ENCODE measurements at regions not wholly inside any gene's neighbourhood (a gene's known extent, or its start where the extent isn't known, plus 50 kb on each side); places are given as distances from the start of the nearest gene placed in this dataset.
"Not testable (repeated sequence)": the region's sequence is repeated elsewhere in the genome, so short reads cannot be mapped to it uniquely, and the experiment has no call there.

DNA sequence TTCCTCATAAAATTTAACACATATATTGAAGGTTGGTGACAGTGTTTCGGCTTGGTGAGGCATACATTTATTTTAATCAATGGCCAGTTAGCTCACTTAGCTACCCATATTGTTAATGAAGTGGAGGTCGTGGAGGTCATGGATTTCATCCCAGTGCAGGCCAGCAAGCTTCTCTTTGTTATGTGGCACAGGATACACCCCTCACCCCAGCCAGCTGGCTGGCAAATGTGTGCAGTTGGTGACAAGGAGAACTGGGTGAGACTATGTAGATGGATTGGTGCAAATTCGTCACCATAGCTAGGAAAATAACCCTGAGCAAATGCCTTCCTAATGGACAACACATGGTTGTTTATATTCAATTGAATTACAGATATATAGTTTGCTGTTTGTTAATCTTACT, 50.5 kb upstream of the FOXP2 start:
- no peak for DNase-seq

DNA sequence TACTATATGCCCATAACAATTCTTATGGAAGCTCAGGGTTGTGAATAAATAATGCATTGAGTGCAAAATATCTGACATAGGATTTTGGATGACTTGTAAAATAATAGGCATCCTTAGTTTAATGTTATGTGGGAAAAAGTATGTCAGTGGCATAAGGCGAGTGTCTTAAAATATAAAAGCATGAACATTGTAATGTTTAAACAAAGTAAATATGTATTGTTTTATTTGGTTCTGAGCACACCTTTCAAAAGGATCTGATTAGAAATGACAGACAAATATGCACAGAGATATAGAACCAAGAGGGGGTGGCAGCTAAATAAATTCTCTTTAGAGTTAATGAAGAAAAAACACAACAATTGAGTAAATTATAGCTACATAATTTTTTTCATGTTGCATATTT, 51.3 kb upstream of the FOXP2 start:
- no peak for DNase-seq

DNA sequence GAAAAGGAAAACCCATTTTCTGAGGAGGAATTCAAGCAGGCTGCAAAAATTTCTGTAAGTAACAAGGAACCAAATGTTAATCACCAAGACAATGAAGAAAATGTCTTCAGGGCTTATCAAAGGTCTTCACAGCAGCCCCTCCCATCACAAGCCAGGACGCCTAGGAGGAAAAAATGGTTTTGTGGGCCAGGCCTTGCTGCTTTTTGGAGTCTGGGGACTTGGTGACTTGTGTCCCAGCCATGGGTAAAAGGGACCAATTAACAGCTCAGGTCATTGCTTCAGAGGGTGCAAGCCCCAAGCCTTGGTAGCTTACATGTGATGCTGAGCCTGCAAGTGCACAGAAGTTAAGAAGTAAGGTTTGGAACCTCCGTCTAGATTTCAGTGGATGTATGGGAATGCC, 55.7 kb upstream of the FOXP2 start:
- DNase-seq: no peak

DNA sequence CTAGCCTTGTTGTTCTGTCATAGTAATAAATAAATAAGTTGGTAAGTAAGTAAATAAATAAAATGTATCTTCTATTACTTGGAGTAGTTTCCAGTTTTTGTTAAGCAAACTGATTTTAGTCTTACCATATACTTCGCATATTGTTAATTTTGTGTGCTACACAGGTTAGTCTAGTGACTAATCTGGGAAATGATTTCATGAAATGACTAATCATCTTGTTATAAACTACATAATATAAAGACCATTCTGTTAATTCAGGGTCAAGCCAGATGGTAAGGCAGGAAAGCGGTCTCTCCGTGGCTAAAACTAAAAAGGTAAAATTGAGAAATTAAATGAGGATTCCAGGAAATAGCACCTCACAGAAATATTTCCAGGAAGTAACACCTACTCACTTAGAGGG, 58.5 kb upstream of the FOXP2 start:
- DNase-seq: no peak

DNA sequence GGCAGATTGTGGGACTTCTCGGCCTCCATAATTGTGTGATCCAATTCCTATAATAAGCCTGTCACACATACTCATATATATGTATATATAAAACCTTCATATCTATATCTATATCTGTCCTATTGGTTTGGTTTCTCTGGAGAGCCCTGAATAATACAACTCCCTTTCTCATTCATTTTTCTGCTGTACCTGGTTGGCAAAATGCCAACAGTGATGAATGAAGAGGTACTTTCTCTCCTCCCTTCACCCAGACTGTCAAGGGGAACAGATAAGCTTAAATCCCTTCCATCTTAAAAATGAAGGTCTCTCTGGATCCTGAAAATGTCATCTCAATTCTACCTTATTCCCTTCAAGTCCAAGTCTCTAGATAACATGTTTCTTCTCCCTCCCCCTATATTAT, 60.3 kb upstream of the FOXP2 start:
- DNase-seq: no peak

DNA sequence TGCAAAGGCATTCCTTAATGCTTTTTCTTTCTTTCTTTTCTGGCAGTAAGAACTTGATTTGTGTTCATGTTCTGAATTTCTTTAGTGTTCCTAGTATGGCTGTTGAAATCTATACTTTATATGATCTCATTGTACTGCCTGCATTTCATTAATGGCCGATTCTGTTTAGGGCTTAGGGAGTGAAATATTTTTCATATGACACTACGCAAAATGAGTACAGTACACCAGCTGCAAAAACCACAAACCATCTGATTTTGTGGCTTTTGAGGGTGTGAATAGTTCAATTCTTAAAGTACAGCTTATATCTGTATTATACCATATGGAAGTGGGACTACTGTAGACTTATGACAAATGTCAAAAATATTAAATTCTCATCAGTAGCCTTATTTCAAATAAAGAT, 69.1 kb upstream of the FOXP2 start:
- DNase-seq: peak; percentile 3

DNA sequence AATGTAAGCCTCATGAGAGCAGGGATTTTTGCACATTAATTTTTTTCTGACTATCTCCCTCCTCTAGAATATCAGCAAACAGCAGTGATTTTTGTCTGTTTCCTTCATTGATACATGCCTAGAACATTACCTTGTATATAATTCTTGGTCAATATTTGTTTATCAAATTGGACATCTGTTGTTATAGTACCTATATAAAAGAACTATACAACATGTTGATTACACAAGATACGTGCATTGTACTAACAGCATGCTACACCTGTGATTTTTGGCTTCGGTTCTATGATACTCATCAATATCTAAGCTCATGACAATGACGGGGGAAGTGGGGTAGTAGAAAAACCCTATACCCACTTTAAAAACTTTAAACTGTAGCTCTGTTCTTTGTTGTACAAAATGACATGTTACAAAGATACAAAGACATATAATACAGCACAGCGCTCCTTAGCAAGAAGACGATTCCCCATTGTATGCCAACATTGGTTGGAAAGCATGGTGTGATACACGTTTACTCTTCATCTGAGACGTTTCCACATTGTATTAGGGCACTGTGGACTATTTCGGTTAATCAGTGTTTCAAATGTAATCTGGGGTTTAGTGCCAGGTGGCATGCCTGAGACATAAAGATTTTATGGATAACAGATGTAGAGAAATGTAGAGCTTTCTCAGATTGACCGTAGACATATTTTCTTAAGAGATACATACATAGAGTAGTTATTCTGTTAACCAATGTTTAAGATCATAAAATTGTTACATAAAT, 70.5 kb upstream of the FOXP2 start:
- no peak for DNase-seq

DNA sequence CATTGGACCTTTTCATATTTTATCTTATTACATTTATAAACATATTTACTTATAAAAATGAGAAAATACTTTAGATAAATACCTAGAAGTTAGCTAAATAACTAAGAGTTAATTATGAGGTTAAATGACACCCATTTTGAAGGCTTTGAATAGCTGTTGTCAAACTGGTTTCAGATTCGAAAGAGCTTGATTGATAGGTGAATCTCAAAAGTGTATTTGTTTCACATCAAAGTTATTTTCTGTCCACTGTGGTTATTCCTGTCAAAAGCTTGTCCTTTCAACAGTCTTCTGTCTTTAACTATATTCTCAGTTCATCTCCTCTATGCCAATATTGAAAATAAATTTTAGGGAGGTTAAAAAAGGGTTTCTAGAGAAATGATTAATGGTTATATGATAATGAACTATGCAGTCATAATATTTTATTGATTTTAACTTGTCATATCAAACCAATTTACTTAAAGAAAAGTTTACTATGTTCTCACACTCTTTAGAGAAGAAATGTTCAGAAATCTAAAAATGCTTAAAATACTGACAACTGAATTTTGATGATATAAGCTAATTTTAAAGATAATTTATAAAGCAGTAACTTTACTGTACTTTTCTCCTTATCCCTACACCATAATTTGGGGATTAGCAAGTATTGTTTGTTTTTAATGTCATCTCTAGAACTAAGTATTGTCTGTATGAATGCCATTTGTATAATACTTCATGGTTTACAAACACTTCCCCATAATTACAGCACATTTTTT, 72.0 kb upstream of the FOXP2 start:
- no peak for DNase-seq

DNA sequence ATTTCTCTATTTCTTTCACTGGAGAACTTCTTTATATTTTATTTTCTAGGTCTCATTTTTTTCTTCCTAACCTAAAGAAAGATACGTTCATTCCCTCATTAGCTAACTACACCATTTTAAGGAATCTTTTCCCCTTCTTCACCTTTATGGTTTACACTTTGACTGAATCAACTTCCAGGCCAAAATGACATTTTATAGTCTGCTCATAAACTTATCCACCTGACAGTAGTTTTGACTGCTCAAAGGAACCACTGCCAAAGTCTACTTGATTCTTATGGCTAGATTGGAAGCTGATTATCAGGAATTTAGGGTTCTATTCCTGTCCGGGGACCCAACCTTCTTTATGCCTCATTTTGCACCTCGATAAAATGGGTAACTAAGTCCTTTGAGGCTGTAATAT, 73.0 kb upstream of the FOXP2 start:
- DNase-seq: no peak

DNA sequence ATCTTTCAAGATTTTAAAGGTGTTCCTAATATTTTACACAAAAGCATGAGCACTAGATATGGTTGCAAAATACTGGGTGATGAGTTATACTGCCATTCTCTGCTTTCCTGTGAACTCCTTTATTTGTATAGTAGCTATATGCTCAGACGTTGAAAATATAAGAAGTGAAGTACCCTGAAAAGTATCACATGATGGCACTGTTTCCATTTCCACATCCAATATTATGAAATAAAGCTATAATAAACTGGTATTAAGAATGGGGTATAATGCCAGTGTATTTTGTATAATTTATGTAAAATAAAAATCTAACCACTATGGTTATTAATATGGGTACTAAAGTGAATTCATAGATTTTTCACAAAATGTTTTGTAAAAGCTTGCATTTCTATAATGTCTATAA, 79.6 kb upstream of the FOXP2 start:
- DNase-seq: no peak

DNA sequence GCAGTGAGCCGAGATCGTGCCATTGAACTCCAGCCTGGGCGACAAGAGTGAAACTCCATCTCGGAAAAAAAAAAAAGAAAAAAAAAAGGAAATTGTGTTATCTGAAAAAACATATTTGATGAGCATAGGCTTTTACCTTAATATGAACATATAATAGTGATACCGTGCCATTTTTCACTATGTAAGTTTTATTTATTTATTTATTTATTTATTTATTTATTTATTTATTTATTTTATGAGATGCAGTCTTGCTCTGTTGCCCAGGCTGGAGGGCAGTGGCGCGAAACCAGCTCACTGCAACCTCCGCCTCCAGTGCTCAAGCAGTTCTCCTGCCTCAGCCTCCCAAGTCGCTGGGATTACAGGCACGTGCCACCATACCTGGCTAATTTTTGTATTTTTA, 85.2 kb upstream of the FOXP2 start:
- DNase-seq: not testable (repeated sequence)

DNA sequence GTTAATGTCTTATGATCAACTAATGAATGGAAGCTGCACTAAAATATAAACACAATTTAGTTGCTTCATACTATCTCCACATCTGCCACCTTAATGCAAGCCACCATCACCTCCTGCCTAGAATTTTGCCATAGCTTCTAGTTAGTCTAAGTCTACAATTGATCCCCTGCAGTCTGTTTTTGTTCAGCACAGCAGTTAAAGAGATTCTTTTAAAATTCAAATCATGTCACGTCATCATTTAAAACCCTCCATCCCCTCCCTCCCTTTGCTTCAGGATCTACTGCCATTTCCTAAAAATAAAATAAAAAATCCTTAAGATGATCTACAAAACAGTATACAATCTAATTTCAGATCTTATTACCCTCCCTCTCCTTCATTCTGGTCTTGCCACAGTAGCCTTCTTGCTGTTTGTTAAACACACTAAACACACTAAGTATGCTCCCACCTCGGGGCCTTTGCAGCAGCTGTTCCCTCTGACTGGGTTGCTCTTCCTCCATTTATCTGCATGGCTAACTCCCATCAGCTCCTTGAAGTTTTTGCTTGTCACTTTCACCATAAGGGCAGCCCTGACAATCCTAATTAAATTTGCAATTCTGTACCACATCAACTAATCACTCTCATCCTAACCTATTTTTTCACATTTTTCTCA, 97.0 kb upstream of the FOXP2 start:
- DNase-seq: no peak

DNA sequence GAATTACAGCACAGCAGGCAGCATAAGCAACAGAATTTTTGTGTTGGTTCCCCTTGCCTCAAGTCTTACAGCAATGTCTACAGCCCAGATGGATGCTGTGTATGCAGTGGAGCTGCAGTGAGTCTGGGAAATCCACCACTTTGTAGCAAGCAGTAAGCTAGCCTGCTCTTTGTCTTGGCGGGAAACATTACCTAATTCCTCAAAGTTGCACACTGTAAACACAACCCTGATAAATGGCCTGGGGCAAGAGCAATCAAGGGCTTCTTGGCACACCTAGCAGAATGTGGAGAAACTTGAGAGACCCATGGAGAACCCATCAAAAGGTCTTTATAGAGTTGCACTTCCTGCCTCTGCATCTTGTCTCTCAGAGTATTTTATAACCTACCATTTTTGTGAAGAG, 102.0 kb upstream of the FOXP2 start:
- no peak for DNase-seq

DNA sequence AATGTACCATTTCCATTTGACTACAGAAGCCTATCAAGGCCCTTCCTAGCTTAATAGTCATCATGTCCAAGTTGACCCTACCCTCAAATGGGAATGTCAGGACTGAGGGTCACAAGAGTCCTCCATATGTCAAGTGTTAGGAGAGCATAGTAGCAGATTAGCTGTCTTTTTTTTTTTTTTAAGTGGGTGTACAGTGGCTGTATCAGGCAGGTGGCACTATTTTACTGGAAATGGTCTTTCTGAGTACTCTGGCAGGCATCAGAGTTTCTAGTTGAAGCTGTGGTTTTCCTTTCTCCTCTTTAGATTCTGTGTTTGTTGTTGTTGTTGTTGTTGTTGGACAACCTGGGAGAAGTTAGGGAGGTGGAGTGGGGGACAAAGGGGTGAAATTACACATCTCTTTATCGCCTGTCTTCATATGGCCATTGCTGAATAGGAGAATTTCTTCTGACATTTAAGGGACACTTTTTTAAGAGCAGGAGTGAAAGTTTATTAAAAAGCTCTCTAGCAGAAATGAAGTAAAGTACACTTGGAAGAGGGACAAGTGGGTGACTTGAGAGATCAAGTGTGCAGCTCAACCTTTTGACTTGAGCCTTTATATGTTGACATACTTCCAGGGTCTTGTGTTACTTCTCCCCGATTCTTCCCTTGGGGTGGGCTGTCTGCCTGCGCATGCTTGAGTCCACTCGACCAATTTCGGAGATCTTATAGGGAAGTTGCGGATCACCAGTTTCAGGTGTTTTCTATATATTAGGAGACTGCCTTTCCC, 104.1 kb upstream of the FOXP2 start:
- DNase-seq: no peak

DNA sequence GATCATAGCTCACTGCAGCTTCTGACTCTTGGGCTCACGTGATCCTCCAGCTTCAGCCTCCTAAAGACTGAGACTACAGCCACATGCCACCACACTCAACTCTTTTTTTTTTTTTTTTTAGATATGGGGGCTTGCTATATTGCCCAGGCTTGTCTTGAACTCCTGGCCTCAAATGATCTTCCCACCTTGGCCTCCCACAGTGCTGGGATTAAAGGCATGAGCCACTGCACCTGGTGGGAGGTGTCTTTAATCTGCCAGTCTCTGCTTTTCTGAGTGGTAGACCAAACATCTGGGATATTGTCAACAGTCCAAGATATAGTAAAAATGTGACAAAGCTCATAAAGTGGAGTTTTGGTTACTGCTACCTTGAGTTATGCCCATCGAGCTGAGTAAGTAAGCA, 104.9 kb upstream of the FOXP2 start:
- DNase-seq: no peak

DNA sequence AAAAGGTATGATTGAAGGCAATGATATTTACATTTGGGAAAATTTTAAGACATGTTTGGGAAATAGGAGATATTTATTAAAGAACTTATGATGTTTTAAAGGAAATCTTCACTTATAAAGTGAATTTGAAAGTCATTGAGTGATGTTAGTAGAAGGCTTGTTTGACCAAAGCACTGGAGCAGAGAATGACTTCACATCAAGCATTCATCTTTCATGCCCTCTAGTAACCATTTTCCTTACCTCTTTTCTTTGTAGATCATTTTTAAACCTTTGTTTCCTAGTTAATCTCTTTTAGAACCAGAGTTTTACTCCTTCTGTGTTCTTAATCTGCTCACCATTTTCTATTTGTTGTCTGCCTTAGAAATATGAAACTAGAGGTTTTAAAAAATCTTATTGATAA, 111.3 kb upstream of the FOXP2 start:
- no peak for DNase-seq

DNA sequence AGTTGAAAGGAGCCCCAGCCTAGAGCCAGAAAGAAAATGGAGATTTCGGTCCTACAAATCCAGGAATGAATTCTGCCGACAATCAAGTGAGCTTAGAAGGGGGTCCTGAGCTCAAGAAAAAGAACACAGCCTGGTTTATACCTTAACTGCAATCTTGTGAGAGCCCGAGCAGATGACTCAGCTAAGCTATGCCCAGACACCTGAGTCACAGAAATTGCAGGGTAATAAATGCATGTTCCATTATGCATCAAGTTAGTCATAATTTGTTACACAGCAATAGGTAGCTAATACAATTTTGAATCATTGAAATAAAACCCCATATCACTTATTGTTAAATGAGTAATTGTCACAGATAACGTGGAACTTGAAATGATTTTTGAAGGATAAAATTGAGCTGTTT, 111.8 kb upstream of the FOXP2 start:
- DNase-seq: no peak

DNA sequence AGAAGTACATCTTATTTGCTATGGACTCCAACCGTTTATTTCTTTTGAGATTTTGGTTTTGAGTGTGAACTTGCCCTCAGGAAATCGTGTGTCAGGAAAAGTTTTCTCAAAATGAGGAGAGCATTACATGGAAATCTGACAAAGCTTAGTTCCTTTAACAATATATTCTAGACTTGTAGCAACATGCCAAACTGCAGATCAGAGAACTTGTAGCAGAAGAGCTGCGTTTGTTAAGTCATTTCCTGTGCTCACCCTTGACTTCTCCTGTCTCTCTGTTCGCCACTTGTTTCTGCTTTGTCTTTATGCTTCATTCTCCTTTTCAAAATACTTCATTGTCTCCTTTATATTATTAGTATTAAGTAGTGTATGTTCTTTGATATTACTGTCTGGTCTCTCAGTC, 116.6 kb upstream of the FOXP2 start:
- peak; percentile 12 for DNase-seq

DNA sequence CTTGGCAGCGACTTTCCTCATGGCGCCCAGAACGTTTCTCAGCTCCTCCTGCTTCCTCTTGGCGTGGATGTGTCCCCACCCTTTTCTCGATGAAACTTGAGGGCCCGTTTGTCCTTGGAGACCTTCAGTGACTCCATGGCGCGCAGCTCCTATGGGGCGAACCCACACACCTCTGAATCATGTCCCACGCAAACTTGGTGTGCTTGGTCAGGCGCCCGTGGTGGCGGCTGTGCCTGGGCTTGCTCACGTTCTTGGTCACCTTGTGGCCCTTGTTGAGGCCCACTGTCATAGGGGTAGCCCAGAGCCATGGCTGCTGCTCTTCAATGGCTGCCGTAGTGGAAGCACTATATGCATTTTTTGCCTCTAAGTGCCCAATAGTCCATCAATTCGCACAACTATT, 117.5 kb upstream of the FOXP2 start:
- DNase-seq: no peak

DNA sequence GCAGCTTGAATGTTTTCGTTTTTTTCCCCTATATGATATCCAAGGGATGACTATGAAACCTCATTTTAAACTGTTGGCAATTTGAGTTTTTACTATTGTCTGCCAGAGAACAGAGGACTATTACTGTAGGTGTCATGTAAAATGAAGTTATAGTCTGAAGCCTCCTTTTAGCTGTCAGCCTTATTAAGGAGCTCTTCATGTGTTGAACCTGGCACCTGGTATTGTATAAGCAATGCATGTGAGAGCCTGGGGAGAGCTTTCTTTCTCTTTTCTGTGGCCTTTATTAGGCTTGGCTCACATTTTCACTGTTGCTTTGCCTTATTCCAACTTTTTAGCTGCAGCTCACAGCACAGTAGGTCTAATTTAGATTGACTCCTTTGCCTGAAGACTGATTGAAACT, 119.1 kb upstream of the FOXP2 start:
- DNase-seq: no peak

DNA sequence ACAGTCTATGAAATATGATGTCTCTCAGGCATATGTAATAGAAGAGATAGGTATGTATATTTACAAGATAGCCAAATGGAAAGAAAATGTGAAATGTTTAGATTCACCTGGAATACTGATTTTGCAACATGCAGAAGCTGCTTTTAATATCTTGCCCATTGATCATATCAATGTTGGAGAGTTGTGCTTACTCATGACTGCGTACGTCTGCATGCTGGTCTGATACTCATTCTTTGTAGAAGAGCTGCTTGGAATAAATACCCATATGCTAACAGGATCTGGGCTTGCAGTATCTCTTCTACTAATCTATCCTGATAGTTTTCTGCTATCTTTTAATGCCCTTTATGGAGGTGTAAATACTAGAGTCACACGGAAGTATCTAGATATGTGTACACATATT, 120.6 kb upstream of the FOXP2 start:
- no peak for DNase-seq

DNA sequence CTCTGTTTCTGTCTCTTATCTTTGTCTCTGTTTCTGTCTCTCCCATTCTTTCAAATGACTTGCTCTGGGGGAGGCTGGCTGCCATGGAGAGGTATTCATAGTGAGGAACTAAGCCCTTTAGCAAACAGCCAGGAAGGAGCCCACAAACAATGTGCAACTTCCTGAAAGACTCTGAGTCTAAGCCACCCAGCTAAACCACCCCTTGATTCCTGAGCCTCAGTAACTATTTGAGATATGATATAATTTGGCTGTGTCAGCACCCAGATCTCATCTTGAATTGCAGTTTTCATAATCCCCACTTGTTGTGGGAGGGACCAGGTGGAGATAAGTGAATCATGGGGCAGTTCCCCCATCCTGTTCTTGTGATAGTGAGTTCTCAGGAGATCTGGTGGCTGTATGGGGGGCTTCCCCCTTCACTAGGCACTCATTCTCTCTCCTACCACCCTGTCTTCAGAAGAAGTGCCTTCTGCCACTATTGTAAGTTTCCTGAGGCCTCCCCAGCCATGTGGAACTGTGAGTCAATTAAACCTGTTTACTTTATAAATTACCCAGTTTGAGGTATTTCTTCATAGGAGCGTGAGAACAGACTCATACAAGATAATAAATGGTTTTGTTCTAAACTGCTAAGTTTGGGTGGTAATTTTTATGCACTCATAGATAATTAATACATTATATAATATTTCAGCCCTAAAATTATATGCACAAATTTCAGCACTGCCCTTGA, 121.2 kb upstream of the FOXP2 start:
- peak; percentile 63 for DNase-seq

DNA sequence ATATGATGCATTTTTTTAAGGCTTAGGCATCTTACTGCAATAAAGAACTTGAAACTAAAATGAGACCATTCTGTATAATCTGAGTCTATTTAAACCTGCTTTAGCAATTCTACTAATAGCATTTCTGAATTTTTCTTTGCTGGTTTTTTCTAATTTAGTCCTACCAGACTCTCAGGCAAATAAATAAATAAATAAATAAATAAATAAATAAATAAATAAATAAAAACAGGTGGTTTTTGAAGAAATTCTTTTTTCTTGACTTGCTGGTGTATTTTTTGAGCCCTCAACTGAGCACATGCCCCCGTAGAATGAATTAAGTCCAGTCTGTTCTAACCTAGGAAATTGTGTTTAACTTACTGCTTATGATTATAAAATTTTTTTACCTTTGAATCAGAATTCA, 134.7 kb upstream of the FOXP2 start:
- no peak for DNase-seq

Measured in hematopoietic multipotent progenitor cell treated with erythropoietin and hydrocortisone succinate and interleukin-3 and kit ligand, for 4 days (in vitro differentiated cells).